Kidney glomerular epithelial cell (primary cell): ENCODE measurements at regions not wholly inside any gene's neighbourhood (a gene's known extent, or its start where the extent isn't known, plus 50 kb on each side); places are given as distances from the start of the nearest gene placed in this dataset.
"Not testable (repeated sequence)": the region's sequence is repeated elsewhere in the genome, so short reads cannot be mapped to it uniquely, and the experiment has no call there.

ENCODE experiments used
- DNase-seq: peaks from one replicate; lab custom pipeline; 2025; lab: John Stamatoyannopoulos, UW

DNA sequence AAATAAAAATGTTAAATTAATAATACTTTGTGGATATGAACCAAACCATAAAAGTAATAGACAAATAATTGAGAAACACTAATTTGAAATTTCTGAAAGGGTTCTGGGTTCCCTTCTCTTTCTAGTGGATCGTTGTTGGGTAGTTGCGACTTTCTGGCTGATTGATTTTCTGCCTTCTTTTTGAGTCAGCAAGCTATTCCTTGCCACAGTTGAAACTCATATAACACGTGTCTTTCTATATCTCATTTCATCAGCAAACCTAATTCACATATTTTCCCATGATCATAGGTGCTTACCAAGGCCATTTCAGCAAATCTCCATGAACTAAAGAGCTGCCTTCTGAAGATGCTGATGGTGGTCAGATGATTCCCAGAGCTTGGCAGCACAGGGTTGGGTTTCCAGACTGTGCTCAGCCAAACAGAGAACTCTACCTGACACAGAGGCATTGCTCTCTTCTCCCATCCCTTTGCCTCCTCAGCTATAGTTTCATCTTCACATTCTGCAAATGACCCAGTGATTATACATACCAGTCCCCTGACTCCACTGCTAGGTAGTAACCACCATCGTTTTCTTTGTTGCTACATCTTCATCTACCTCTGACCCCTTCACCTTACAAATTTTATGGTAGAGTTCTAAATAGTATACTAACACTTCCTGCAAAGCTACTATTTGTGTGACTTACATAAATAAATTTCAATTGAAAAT is 383.9 kb upstream of the DPH6 start:
- no peak for DNase-seq

DNA sequence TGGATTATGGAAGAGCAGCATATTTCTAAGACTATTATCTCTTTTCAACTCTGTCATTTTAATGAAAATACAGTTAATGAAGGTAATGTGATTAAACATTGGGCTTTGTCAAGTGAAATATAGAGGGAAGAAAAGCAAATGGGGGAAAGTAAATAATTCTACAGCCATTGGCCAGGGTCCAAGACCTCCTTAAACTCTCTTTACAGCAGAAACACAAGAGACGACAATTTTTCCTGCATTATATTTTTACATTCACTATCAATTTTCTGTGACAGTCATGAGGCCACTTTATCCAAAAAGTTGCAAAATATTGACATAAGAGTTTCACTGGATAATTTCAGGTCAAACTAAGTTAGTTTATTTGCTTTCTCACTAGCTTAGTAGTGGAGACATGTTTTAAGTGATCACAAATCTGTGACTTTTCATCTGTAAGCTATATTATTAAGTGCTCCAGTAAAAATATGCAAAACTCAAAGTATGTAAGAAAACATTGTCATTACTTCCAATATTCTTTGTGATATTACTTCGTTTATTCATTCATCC is 385.9 kb upstream of the DPH6 start:
- DNase-seq, result no peak

- peak; percentile 4 for DNase-seq
Measured at GRCh38 chr15:35932531-35932930, 386.6 kb upstream of the DPH6 start.

- DNase-seq, result no peak
Measured at GRCh38 chr15:35933531-35933930, 387.6 kb upstream of the DPH6 start.

DNA sequence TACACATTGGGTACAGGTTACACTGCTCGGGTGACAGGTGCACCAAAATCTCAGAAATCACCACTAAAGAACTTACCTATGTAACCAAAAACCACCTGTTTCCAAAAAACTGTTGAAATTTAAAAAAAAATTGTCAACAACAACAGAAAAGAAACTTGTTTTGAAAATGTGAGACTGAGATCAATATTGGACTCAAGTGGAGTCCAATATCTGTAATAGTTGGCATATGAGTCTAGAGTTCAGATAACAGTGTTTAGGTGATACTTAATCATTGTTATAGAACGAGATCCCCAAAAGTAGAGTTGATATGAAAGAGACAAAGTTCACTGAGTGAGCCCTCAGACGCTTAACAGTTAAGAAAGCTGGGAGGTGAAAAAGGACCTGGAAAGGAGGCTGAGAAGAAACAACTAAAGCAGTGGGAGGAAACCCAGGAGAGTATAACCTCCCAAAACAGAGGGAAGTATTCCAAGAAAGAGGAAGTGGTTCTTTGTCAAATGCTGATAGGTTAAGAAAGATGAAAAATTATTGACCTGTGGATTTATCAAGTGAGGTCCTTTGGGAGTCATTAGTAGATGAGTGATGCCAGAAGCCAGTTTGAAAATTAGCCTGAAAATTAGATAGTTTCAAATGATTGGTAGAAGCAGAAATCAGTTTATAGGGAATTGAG is 388.6 kb upstream of the DPH6 start:
- DNase-seq, result no peak

DNA sequence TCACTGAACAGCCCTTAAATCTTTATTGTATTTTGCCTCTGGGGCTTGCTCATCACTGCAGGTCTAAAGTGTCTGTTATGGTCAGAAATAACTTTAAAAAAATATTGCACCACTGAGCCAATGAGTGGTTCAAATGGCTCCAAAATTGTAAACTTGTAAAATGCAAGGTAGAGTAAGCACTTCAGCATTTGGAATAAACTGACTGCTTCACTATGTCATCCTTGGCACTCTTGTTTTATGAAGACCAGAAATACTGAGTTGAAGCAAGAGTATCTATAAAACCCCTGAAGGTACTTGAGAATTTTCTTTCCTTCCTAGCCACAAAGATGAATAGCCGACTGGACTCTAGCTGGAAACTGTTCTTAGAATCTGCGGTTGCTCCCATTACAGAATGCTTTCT is 390.3 kb upstream of the DPH6 start:
- DNase-seq, result no peak

GRCh38 chr15:35937380-35937779 is 391.4 kb upstream of the DPH6 start:
- no peak for DNase-seq

DNA sequence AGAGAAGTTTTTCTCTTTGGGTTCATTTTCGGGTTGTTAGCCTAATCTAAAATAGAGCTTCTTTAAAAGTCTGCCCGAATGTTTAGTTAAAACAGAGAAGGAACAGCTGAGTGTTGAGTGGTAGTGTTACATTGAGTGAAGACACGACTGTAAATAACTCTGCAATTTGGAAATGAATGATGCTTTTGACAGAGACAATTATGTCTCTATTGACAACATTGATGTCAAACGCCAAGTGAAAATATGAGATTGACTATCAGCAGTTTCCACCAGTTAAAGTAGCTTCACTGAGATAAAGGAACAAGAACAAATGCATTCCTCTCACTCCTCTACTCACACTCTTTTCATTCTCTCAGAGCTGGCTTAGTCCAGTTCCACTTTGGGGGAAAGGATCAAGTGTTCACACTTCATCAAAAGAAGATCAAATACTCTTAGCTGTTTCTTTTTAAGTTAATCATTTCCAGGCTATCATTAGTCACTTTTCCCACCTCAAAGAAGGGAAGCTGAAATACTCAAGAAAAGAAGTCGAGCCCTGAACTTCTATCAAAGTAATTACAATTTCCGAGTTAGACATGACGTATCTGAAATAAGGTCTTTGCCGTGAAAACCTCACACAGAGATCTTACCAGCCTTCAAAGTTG is 399.1 kb upstream of the DPH6 start:
- DNase-seq, result no peak

DNA sequence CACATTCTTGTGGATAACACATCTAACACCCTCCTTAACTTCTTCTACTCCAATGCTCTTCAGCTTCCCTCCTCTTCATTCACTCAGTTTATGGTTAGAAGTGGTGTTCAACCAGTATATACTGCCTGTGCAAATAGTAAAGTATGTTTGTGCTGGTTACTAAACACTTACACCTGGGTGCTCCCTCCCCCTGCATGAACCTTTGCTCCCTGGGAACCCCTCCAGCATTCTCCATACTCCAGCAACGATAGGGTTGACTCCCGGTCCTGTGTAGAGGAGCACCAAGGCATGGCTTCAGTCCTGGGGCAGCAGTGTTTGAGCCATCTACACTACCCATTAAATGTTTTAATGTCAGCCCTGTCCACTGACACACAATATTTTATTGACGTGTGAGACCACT is 407.5 kb upstream of the DPH6 start:
- no peak for DNase-seq

GRCh38 chr15:35956056-35956455 is 410.1 kb upstream of the DPH6 start:
- DNase-seq, result no peak

- DNase-seq, result no peak
Measured at GRCh38 chr15:35958021-35958420, 412.1 kb upstream of the DPH6 start.

DNA sequence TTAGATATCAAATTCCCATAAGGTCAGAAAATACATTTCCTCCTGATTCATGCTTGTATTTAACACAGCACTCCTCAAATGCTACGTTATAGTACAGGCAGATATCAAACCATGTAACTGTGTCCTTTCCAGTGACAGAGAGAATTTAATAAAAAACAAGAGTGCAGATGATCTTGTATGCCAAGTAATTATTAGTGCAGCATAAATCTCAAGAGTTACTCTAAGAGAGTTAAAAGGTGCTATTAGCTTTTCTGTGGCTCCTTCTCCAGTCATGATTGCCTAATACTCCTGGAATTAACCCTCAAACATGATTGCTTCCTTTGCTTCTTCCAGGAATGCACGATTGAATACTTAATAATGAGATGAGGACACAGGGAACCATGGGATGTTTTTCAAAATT is 413.0 kb upstream of the DPH6 start:
- DNase-seq, result no peak

DNA sequence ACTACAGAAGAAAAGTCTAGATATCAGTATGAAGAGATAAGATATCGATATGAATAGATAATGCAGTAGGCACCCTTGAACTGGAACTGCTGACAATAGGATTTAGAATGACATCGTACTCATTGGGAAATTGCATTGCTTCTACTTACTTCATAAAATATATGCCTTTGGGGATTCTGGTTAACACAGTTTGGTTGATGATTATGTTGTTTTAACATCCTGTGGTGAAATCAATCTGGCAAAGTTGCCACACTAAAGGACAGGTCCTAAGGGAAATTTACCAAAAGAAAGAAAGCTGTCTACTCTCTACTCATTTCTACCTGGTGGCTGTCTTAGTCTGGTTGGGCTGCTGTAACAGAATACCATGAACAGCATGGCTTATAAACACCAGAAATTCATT is 417.4 kb upstream of the DPH6 start:
- no peak for DNase-seq

- no peak for DNase-seq
Measured at GRCh38 chr15:35966781-35967180, 420.8 kb upstream of the DPH6 start.

DNA sequence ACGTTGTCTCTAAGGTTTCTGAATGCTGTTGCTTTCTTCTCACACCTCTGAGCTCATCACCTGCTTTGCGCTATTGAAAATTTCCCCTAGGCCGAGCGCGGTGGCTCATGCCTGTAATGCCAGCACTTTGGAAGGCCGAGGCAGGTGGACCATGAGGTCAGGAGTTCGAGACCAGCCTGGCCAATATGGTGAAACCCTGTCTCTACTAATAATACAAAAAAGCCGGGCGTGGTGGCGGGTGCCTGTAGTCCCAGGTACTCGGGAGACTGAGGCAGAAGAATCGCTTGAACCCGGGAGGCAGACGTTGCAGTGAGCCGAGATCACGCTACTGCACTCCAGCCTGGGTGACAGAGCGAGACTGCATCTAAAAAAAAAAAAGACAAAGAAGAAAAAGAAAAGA is 422.0 kb upstream of the DPH6 start:
- DNase-seq, result not testable (repeated sequence)

- no peak for DNase-seq
Measured at GRCh38 chr15:35973029-35973428, 427.1 kb upstream of the DPH6 start.

DNA sequence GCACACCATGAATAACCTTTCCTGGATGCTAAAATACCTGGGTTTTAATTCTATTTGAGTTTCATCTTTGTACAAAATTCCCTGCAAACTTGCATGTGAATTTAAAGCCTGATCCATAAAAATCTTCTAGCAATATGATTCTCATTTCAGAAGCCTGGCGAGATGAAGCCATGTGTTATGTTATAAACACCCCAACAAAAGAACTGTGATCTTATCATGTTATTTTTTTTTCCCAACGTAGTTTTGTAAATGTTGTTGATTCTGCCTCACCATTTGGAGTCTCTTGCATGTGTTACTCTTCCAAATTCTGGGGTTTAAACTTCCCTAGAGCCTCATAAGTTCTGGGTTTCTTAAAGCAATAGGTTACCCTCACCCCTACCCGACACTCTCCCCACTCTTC is 428.1 kb upstream of the DPH6 start:
- DNase-seq, result no peak

GRCh38 chr15:35975941-35976340 is 430.0 kb upstream of the DPH6 start:
- DNase-seq, result no peak

DNA sequence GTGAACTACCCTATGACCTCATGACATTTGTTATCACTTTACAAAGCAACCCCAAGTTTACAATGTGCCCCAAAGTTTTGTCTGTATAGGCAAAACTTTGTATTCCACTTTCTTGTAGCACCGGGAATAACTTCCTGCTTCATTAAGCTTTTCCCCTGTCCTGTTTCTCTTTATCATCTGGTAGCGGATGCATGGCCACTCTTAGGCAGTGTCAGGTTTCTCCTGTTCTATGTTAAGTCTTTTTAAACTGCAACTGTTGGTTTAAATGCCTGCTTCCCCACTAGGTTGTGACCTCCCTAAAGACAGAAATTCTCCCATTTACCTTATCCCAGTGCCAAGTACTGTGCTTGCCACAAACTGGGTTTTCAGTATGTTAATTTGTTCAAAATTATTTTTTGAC is 433.6 kb upstream of the DPH6 start:
- no peak for DNase-seq

- DNase-seq, result peak; percentile 62
Measured at GRCh38 chr15:35980719-35981118, 434.8 kb upstream of the DPH6 start.

GRCh38 chr15:35986191-35986721 is 440.3 kb upstream of the DPH6 start:
- DNase-seq, result no peak

DNA sequence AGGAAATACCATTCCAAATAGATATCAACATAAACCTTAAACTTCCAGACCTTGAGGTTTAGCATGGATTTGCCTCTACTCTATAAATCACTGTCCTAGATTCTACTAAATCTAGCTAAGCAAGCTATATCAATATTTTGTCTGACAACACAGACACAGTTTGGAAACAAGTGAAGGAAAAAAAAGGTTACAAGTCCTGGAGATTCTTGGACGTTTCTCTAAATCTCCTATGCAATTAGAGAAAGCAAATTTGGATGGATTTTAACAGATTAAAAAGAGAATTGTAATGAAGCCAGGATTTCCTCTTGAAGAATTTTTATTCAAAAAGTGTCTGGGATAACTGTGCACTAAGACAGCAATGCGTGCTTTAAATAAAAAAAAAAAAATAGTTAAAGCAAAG is 441.1 kb upstream of the DPH6 start:
- no peak for DNase-seq

DNA sequence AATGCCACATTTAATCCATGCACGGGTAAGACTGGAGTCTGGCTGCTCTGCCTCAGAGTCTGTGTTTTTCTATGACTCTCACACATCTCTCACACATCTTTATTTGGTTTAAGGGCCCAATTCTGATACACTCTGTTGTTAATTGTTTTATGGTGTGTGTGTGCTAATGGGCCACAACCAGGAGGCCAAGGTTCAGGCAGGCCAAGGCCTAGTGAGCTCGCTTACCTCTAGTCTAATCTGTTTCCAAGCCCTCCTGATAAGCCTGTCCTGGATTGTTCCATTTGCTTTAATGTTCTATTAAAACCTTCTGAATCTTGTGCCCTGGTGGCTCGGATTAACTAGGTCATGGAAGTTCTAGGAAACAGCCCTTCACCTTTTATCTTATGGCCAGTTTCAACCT is 445.4 kb upstream of the DPH6 start:
- no peak for DNase-seq
